SK-N-SH (cell line): ENCODE measurements at regions not wholly inside any gene's neighbourhood (a gene's known extent, or its start where the extent isn't known, plus 50 kb on each side); places are given as distances from the start of the nearest gene placed in this dataset.

Source experiments
- CTCF ChIA-PET: fragments of 300-600, 350-600 bp; formaldehyde crosslinking; extraction: SDS; loops from one replicate; lab custom pipeline; 2021; lab: Yijun Ruan, JAX
- POLR2A ChIA-PET: fragments of 350-600 bp; sonication (Branson Sonifier 250); formaldehyde crosslinking; extraction: SDS; loops from one replicate; lab custom pipeline; 2020; ENCODE audit warnings: antibody characterized with exemption, inconsistent platforms; lab: Yijun Ruan, JAX
- DNase-seq: peaks from one replicate; pipeline ENCODE4 v3.0.0; 2012
- H2AFZ ChIP-seq: fragments of 200-600 bp; sonication (generic); 2 replicates; pipeline ENCODE4 v1.8.1; 2016; ENCODE audit warnings: antibody characterized with exemption, mild to moderate bottlenecking, low read depth
- H3F3A ChIP-seq: fragments of 200-600 bp; sonication (generic); replicated peaks from 2 replicates; pipeline ENCODE3; 2016; ENCODE audit warnings: antibody characterized with exemption, mild to moderate bottlenecking; ENCODE audit not compliant: insufficient read depth
- H3K27ac ChIP-seq, 2 experiments: fragments of 200-500 bp in 1 of 2; fragments of 200-600 bp in 1 of 2; sonication (Bioruptor generic) in 1 of 2; sonication (generic), shearing (Covaris generic) in 1 of 2; 2 replicates each; pipeline versions ENCODE4 v1.5.1 to v1.6.1; 2014 to 2016; ENCODE audit warnings: low read depth in 2 of 2, inconsistent platforms in 1 of 2, low read length in 1 of 2, mild to moderate bottlenecking in 1 of 2, mixed read lengths in 1 of 2
- H3K27me3 ChIP-seq: fragments of 200-600 bp; sonication (generic), shearing (Covaris generic); 2 replicates; pipeline ENCODE4 v1.6.1; 2016; ENCODE audit warnings: mixed run types; ENCODE audit not compliant: insufficient read depth
- H3K36me3 ChIP-seq, 2 experiments: fragments of 200-500 bp in 1 of 2; fragments of 200-600 bp in 1 of 2; sonication (Bioruptor generic) in 1 of 2; sonication (generic) in 1 of 2; replicated peaks in 1 of 2; 2 replicates each; pipeline versions ENCODE3 to v1.5.1; 2014 to 2016; ENCODE audit warnings: low read length in 1 of 2, mild to moderate bottlenecking in 1 of 2; ENCODE audit not compliant: insufficient read depth in 2 of 2, control insufficient read depth in 1 of 2
- H3K4me1 ChIP-seq, 2 experiments: fragments of 200-500 bp in 1 of 2; fragments of 200-600 bp in 1 of 2; sonication (Bioruptor generic) in 1 of 2; sonication (generic), shearing (Covaris generic) in 1 of 2; 2 replicates each; pipeline versions ENCODE4 v1.5.1 to v1.6.1; 2014 to 2016; ENCODE audit warnings: low read depth in 1 of 2, low read length in 1 of 2, mixed run types in 1 of 2; ENCODE audit not compliant: insufficient read depth in 2 of 2, control insufficient read depth in 1 of 2
- H3K4me2 ChIP-seq: fragments of 200-600 bp; sonication (generic), shearing (Covaris generic); 2 replicates; pipeline ENCODE4 v1.6.1; 2017; ENCODE audit warnings: mixed run types
- H3K4me3 ChIP-seq, 2 experiments: fragments of 200-500 bp in 1 of 2; fragments of 200-600 bp in 1 of 2; sonication (Bioruptor generic) in 1 of 2; sonication (generic), shearing (Covaris generic) in 1 of 2; 2 replicates each; pipeline versions ENCODE4 v1.5.1 to v1.8.1; 2014 to 2016; ENCODE audit warnings: low read depth in 2 of 2, inconsistent platforms in 1 of 2, low read length in 1 of 2, mild to moderate bottlenecking in 1 of 2, mixed read lengths in 1 of 2, moderate library complexity in 1 of 2
- H3K79me2 ChIP-seq: fragments of 200-600 bp; sonication (generic); 2 replicates; pipeline ENCODE4 v1.8.1; 2017; ENCODE audit warnings: mild to moderate bottlenecking; ENCODE audit not compliant: insufficient read depth
- H3K9ac ChIP-seq: fragments of 200-600 bp; sonication (generic); 2 replicates; pipeline ENCODE4 v1.6.1; 2017; ENCODE audit warnings: mixed run types
- H3K9me2 ChIP-seq: fragments of 200-600 bp; sonication (generic); 2 replicates; pipeline ENCODE4 v1.6.1; 2017; ENCODE audit warnings: mixed run types
- H3K9me3 ChIP-seq: fragments of 200-600 bp; sonication (generic); 2 replicates; pipeline ENCODE4 v1.6.1; 2017; ENCODE audit warnings: mixed run types, mild to moderate bottlenecking, moderate library complexity
- H4K20me1 ChIP-seq: fragments of 200-600 bp; sonication (generic); 2 replicates; pipeline ENCODE4 v1.6.1; 2017; ENCODE audit warnings: mild to moderate bottlenecking, mixed run types; ENCODE audit not compliant: insufficient read depth
- CHD2 ChIP-seq: fragments of 150-350 bp; IDR thresholded peaks from 2 replicates; pipeline ENCODE4 v1.6.1; 2018; ENCODE audit warnings: low read length; ENCODE audit not compliant: partially characterized antibody
- EZH2phosphoT487 ChIP-seq: fragments of 200-600 bp; sonication (generic); IDR thresholded peaks from 2 replicates; pipeline ENCODE4 v1.6.1; 2017; ENCODE audit warnings: low read depth, mixed run types, mild to moderate bottlenecking, antibody characterized with exemption, moderate library complexity, borderline replicate concordance
- FOSL2 ChIP-seq: IDR thresholded peaks from 2 replicates; pipeline ENCODE4 v1.4.0; 2012; ENCODE audit warnings: low read depth, mild to moderate bottlenecking, moderate library complexity, borderline replicate concordance
- FOXJ3 ChIP-seq: sonication (generic); formaldehyde crosslinking; IDR thresholded peaks from 2 replicates; pipeline ENCODE4 v1.5.1; 2020; ENCODE audit warnings: mild to moderate bottlenecking, missing genetic modification reagents
- FOXM1 ChIP-seq: IDR thresholded peaks from 2 replicates; pipeline ENCODE4 v1.4.0; 2012; ENCODE audit warnings: low read depth, mild to moderate bottlenecking
- GABPA ChIP-seq: IDR thresholded peaks from 2 replicates; pipeline ENCODE4 v1.4.0; 2012; ENCODE audit warnings: low read depth, mild to moderate bottlenecking
- GATA2 ChIP-seq: sonication (generic); formaldehyde crosslinking; IDR thresholded peaks from 2 replicates; pipeline ENCODE4 v1.5.0; 2020; ENCODE audit warnings: mild to moderate bottlenecking, missing genetic modification reagents
- MEF2A ChIP-seq: IDR thresholded peaks from 2 replicates; pipeline ENCODE4 v1.4.0; 2012; ENCODE audit warnings: low read depth, borderline replicate concordance
- MXI1 ChIP-seq: IDR thresholded peaks from 2 replicates; pipeline ENCODE4 v1.6.1; 2012; ENCODE audit warnings: mild to moderate bottlenecking, low read depth, low read length, improper control_type of control experiment
- NFIC ChIP-seq: IDR thresholded peaks from 2 replicates; pipeline ENCODE4 v1.4.0; 2012; ENCODE audit warnings: borderline replicate concordance
- POLR2AphosphoS5 ChIP-seq: IDR thresholded peaks from 2 replicates; pipeline ENCODE4 v1.6.1; 2012; ENCODE audit warnings: low read depth, low read length
- RAD21 ChIP-seq: IDR thresholded peaks from 2 replicates; pipeline ENCODE4 v1.6.1; 2012; ENCODE audit warnings: mild to moderate bottlenecking, low read length
- RCOR1 ChIP-seq: fragments of 150-350 bp; IDR thresholded peaks from 2 replicates; pipeline ENCODE4 v1.6.1; 2017; ENCODE audit warnings: antibody characterized with exemption, low read length
- RFX5 ChIP-seq: IDR thresholded peaks from 2 replicates; pipeline ENCODE4 v1.6.1; 2012; ENCODE audit warnings: mild to moderate bottlenecking, improper control_type of control experiment, low read length
- SIN3A ChIP-seq: IDR thresholded peaks from 2 replicates; pipeline ENCODE4 v1.6.1; 2012; ENCODE audit warnings: low read depth, mild to moderate bottlenecking, low read length, moderate library complexity, borderline replicate concordance
- TAF1 ChIP-seq: IDR thresholded peaks from 2 replicates; pipeline ENCODE4 v1.6.1; 2012; ENCODE audit warnings: low read depth, mild to moderate bottlenecking, low read length, moderate library complexity, borderline replicate concordance
- TCF12 ChIP-seq: IDR thresholded peaks from 2 replicates; pipeline ENCODE4 v1.4.0; 2012
- YY1 ChIP-seq: IDR thresholded peaks from 2 replicates; pipeline ENCODE4 v1.4.0; 2012; ENCODE audit warnings: low read depth, mild to moderate bottlenecking
- WGBS: methylation state at CpG from one replicate; pipeline ENCODE4 v1.1.6; 2017; ENCODE audit warnings: low lambda C conversion rate; 5-methylcytosine and 5-hydroxymethylcytosine counted together
- TF ChIP-seq, protein P1 (sequence below): fragments of 200-600 bp; sonication (generic); IDR thresholded peaks from 2 replicates; pipeline ENCODE4 v1.6.1; 2017; ENCODE audit warnings: antibody characterized with exemption, mild to moderate bottlenecking, moderate library complexity
- TF ChIP-seq, protein P2 (sequence below): IDR thresholded peaks from 2 replicates; pipeline ENCODE4 v1.4.0; 2012; ENCODE audit warnings: low read depth
- TF ChIP-seq, protein P3 (sequence below): fragments of 150-350 bp; IDR thresholded peaks from 2 replicates; pipeline ENCODE4 v1.6.1; 2017; ENCODE audit warnings: antibody characterized with exemption, low read length, low read depth, borderline replicate concordance
- TF ChIP-seq, protein P4 (sequence below): IDR thresholded peaks from 2 replicates; pipeline ENCODE4 v1.6.1; 2012; ENCODE audit warnings: mild to moderate bottlenecking, low read depth, low read length, moderate library complexity
- TF ChIP-seq, protein P5 (sequence below): IDR thresholded peaks from 2 replicates; pipeline ENCODE4; 2012

DNA sequence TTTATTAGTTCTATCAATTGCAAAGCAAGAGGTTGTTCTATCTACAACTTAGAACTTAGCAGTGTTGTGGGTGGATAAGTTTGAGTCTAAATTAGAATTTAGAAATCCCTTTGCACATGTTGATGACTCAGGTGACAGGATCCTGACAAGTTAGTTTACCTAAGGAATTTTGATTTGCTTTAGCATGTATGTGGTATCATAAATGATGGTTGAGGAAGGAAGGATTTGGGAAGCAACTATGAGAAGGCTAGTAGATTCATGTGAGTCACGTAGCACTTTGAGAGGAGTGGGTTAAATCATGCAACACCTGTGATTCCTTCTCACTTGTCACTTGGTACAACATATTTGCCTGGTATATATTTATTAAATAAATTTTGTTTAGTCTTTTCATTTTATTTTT is 223.7 kb upstream of the USP25 start:
- POLR2A ChIA-PET = no interaction called here

DNA sequence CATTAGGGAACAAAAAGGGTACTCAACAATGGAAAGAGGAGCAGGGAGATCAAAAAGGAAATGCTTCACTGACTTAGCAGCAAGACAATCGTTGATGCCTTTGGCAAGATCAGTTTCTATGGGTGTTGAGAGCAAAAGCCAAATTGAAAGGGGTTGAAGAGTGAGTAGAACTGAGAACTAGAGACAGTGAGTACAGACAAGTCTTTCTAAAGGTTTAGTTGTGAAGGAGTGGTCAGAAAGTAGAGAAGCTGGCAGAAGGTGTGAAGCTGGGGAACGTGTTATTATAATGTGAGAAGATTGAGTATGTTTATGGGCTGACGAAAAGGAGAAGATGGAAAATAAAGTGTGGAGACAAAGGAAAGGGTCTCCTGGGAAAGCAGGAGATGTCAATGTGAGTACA is 221.2 kb upstream of the USP25 start:
- WGBS = 18% methylated on average over 3 of the region's 3 CpGs
- Histone ChIP-seq H3K4me3 (no peak overlapping the region), H3K27me3 (no peaks in the 10 kb centered on the region), H3K9me2 (no peaks in the 10 kb centered on the region), H2AFZ (no peak overlapping the region), H3K9ac (no peak overlapping the region), H3K9me3 (no peaks in the 10 kb centered on the region), H3K4me2 (no peak overlapping the region), H4K20me1 (no peaks in the 10 kb centered on the region), H3K4me1 (no peaks in the 10 kb centered on the region), H3K36me3 (no peaks in the 10 kb centered on the region), H3K27ac (no peak overlapping the region), H3F3A (no peaks in the 10 kb centered on the region), H3K79me2 (no peaks in the 10 kb centered on the region)
- DNase-seq = no peak
- ChIA-PET POLR2A (no interaction called here), CTCF (no interaction called here)
- TF ChIP-seq RCOR1 = no peak
- TF ChIP-seq NFIC = no peak
- TF ChIP-seq, protein P1, sequence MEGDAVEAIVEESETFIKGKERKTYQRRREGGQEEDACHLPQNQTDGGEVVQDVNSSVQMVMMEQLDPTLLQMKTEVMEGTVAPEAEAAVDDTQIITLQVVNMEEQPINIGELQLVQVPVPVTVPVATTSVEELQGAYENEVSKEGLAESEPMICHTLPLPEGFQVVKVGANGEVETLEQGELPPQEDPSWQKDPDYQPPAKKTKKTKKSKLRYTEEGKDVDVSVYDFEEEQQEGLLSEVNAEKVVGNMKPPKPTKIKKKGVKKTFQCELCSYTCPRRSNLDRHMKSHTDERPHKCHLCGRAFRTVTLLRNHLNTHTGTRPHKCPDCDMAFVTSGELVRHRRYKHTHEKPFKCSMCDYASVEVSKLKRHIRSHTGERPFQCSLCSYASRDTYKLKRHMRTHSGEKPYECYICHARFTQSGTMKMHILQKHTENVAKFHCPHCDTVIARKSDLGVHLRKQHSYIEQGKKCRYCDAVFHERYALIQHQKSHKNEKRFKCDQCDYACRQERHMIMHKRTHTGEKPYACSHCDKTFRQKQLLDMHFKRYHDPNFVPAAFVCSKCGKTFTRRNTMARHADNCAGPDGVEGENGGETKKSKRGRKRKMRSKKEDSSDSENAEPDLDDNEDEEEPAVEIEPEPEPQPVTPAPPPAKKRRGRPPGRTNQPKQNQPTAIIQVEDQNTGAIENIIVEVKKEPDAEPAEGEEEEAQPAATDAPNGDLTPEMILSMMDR = no peak
- no peak for TF ChIP-seq SIN3A
- no peak for TF ChIP-seq MEF2A
- TF ChIP-seq FOXJ3 (CRISPR knock-in tag) = no peak
- TF ChIP-seq, protein P2, sequence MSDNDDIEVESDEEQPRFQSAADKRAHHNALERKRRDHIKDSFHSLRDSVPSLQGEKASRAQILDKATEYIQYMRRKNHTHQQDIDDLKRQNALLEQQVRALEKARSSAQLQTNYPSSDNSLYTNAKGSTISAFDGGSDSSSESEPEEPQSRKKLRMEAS = no peak
- TF ChIP-seq, protein P3, sequence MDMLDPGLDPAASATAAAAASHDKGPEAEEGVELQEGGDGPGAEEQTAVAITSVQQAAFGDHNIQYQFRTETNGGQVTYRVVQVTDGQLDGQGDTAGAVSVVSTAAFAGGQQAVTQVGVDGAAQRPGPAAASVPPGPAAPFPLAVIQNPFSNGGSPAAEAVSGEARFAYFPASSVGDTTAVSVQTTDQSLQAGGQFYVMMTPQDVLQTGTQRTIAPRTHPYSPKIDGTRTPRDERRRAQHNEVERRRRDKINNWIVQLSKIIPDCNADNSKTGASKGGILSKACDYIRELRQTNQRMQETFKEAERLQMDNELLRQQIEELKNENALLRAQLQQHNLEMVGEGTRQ = no peak
- TF ChIP-seq, protein P4, sequence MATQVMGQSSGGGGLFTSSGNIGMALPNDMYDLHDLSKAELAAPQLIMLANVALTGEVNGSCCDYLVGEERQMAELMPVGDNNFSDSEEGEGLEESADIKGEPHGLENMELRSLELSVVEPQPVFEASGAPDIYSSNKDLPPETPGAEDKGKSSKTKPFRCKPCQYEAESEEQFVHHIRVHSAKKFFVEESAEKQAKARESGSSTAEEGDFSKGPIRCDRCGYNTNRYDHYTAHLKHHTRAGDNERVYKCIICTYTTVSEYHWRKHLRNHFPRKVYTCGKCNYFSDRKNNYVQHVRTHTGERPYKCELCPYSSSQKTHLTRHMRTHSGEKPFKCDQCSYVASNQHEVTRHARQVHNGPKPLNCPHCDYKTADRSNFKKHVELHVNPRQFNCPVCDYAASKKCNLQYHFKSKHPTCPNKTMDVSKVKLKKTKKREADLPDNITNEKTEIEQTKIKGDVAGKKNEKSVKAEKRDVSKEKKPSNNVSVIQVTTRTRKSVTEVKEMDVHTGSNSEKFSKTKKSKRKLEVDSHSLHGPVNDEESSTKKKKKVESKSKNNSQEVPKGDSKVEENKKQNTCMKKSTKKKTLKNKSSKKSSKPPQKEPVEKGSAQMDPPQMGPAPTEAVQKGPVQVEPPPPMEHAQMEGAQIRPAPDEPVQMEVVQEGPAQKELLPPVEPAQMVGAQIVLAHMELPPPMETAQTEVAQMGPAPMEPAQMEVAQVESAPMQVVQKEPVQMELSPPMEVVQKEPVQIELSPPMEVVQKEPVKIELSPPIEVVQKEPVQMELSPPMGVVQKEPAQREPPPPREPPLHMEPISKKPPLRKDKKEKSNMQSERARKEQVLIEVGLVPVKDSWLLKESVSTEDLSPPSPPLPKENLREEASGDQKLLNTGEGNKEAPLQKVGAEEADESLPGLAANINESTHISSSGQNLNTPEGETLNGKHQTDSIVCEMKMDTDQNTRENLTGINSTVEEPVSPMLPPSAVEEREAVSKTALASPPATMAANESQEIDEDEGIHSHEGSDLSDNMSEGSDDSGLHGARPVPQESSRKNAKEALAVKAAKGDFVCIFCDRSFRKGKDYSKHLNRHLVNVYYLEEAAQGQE = no peak
- TF ChIP-seq FOXM1 = no peak
- no peak for TF ChIP-seq YY1
- no peak for TF ChIP-seq FOSL2
- TF ChIP-seq MXI1 = no peak
- TF ChIP-seq RAD21 = no peak
- no peak for TF ChIP-seq TCF12

More for the DNA sequence above, 223.7 kb upstream of the USP25 start:
- Histone ChIP-seq H3K27ac (no peak overlapping the region), H3K4me3 (no peak overlapping the region), H3K4me1 (no peaks in the 10 kb centered on the region), H3K27me3 (no peaks in the 10 kb centered on the region), H3K9me2 (no peaks in the 10 kb centered on the region), H3K79me2 (no peaks in the 10 kb centered on the region), H3K9me3 (no peaks in the 10 kb centered on the region), H2AFZ (no peak overlapping the region), H4K20me1 (no peaks in the 10 kb centered on the region), H3K36me3 (no peaks in the 10 kb centered on the region), H3F3A (no peaks in the 10 kb centered on the region), H3K9ac (no peak overlapping the region), H3K4me2 (no peak overlapping the region)
- CTCF ChIA-PET = no interaction called here
- 35% methylated on average over 1 of the region's 1 CpG for WGBS
- TF ChIP-seq FOSL2 (no peak), TAF1 (no peak), GATA2 (CRISPR knock-in tag) (no peak), SIN3A (no peak), EZH2phosphoT487 (no peak), GABPA (no peak), TCF12 (no peak), POLR2AphosphoS5 (no peak), MXI1 (no peak), CHD2 (no peak), NFIC (no peak), RAD21 (no peak), RFX5 (no peak)
- TF ChIP-seq, protein P2 = no peak
- TF ChIP-seq, protein P5, sequence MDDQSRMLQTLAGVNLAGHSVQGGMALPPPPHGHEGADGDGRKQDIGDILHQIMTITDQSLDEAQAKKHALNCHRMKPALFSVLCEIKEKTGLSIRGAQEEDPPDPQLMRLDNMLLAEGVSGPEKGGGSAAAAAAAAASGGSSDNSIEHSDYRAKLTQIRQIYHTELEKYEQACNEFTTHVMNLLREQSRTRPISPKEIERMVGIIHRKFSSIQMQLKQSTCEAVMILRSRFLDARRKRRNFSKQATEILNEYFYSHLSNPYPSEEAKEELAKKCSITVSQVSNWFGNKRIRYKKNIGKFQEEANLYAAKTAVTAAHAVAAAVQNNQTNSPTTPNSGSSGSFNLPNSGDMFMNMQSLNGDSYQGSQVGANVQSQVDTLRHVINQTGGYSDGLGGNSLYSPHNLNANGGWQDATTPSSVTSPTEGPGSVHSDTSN = no peak
- no peak for DNase-seq
